Left ventricle myocardium inferior (tissue), 1 donor: ENCODE measurements at regions not wholly inside any gene's neighbourhood (a gene's known extent, or its start where the extent isn't known, plus 50 kb on each side); places are given as distances from the start of the nearest gene placed in this dataset.

ENCODE experiments used
- DNase-seq: peaks from one replicate; pipeline ENCODE4 v3.0.0-alpha.2; 2020
- H3K27ac ChIP-seq: fragments of 200-600 bp; replicated peaks from 2 replicates; pipeline ENCODE4 v1.8.0; 2021
- H3K27me3 ChIP-seq: fragments of 200-600 bp; 2 replicates; pipeline ENCODE4 v1.8.0; 2021; ENCODE audit warnings: low read depth
- H3K36me3 ChIP-seq: fragments of 200-600 bp; 2 replicates; pipeline ENCODE4 v1.8.0; 2021
- H3K4me1 ChIP-seq: fragments of 200-600 bp; 2 replicates; pipeline ENCODE4 v1.8.0; 2021
- H3K4me3 ChIP-seq: fragments of 200-600 bp; 2 replicates; pipeline ENCODE4 v1.8.0; 2021; ENCODE audit warnings: mild to moderate bottlenecking, moderate library complexity
- H3K9me3 ChIP-seq: fragments of 200-600 bp; replicated peaks from 2 replicates; pipeline ENCODE4 v1.8.0; 2021
- intact Hi-C: fragments of 100-400 bp; cut with micrococcal nuclease; formaldehyde crosslinking; loops from one replicate; pipeline ENCODE4 v1.11.0; 2022
- TF ChIP-seq, protein P1 (sequence below): fragments of 200-600 bp; IDR thresholded peaks from 2 replicates; pipeline ENCODE4 v1.8.0; 2021; ENCODE audit warnings: antibody characterized with exemption, mild to moderate bottlenecking, borderline replicate concordance
- donor health status: DM: no; HTN: yes; CAD: no; lungs with severe emphysema.

GRCh38 chr3:29207427-29207826, 73.4 kb upstream of the RBMS3 start:
- TF ChIP-seq, protein P1, sequence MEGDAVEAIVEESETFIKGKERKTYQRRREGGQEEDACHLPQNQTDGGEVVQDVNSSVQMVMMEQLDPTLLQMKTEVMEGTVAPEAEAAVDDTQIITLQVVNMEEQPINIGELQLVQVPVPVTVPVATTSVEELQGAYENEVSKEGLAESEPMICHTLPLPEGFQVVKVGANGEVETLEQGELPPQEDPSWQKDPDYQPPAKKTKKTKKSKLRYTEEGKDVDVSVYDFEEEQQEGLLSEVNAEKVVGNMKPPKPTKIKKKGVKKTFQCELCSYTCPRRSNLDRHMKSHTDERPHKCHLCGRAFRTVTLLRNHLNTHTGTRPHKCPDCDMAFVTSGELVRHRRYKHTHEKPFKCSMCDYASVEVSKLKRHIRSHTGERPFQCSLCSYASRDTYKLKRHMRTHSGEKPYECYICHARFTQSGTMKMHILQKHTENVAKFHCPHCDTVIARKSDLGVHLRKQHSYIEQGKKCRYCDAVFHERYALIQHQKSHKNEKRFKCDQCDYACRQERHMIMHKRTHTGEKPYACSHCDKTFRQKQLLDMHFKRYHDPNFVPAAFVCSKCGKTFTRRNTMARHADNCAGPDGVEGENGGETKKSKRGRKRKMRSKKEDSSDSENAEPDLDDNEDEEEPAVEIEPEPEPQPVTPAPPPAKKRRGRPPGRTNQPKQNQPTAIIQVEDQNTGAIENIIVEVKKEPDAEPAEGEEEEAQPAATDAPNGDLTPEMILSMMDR = no peak
- peaks cover 10% of the 10 kb centered on the region for H3K4me1 ChIP-seq
- intact Hi-C loops = no loop called here
- no peaks in the 10 kb centered on the region for H3K27me3 ChIP-seq
- no peak for DNase-seq
- H3K36me3 ChIP-seq = no peaks in the 10 kb centered on the region
- no peaks in the 10 kb centered on the region for H3K9me3 ChIP-seq
- no peak overlapping the region for H3K4me3 ChIP-seq
- no peak overlapping the region for H3K27ac ChIP-seq

- intact Hi-C loops = no loop called here
- Histone ChIP-seq H3K27ac (no peak overlapping the region), H3K36me3 (no peaks in the 10 kb centered on the region), H3K4me3 (no peak overlapping the region), H3K27me3 (no peaks in the 10 kb centered on the region), H3K9me3 (no peaks in the 10 kb centered on the region), H3K4me1 (peaks cover 10% of the 10 kb centered on the region)
- DNase-seq = no peak
- TF ChIP-seq, protein P1 = no peak
Measured at GRCh38 chr3:29212789-29213433, 68.0 kb upstream of the RBMS3 start.

DNA sequence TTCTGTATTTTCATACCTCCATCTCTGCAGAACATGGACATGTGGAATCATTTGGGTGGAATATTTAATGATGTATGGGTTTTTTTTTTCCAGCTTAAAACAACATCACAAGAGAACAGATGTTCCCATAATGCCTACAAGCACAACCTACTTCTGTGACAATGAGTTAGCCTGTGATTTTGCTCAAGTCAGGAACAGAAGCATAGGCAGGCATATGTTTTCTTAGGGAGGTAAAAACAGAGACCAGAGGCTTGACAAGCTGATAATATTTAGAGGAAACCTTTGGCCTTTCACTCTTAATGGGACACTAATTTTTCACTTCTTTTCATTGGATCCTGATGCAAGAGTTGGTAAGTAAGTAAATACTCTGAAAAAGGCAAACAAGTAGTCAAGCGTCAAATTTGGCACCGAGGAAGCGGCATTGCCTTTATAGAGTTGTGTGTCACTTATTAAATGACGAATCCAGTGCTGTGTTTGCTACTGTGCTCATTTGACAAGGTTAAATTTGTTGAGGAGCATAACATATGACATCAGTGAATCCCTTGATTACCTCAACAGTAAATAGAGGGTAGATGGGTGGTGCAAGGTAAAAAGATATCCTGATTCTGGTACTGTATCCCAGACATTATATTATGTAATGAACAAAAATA, 66.7 kb upstream of the RBMS3 start:
- no peak for DNase-seq
- no peaks in the 10 kb centered on the region for H3K27me3 ChIP-seq
- no peaks in the 10 kb centered on the region for H3K36me3 ChIP-seq
- H3K4me3 ChIP-seq = no peak overlapping the region
- H3K4me1 ChIP-seq = peaks cover 8% of the 10 kb centered on the region
- no peak overlapping the region for H3K27ac ChIP-seq
- TF ChIP-seq, protein P1 = no peak
- intact Hi-C loops = no loop called here
- no peaks in the 10 kb centered on the region for H3K9me3 ChIP-seq

DNA sequence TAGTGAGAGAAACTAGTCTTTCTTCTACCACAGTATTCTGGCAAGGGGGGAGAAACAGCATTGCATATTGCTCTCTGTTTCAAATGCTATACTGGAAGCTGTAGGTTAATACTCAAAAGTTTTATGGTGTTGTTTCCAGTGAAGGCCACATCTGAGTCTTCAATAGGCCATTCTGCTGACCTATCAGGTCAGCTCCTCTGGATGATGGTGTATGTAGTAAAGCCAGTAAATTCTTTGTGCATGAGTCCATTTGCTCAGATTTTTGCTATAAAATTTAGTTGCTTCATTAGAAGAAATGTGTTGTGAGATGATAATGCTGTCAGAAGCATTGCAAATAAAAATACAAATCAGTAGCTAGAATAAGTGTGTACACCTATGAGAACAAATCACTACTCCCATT, 64.9 kb upstream of the RBMS3 start:
- H3K4me1 ChIP-seq = no peaks in the 10 kb centered on the region
- intact Hi-C loops = no loop called here

DNA sequence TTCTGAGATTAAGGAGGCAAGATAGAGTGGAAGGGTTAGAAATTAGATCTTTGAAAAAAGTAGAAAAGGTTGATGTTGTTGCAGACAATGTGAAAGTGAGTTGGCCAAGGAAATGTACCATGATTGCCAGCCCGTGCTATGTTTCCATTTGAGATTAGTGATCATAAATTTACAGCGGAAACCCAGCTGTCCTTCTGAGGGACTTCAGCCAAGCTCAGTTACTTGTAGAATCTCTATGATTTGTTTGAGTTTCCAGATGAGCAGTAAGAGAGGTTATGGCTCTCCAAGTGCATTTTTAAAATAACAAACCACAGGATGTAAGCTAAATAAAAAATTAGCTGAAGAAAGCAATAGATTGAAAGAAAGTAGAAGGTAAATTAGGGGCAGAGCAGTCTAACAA, 54.2 kb upstream of the RBMS3 start:
- Histone ChIP-seq H3K4me1 (peaks cover 4% of the 10 kb centered on the region), H3K36me3 (no peaks in the 10 kb centered on the region), H3K4me3 (no peak overlapping the region), H3K27ac (no peak overlapping the region), H3K27me3 (no peaks in the 10 kb centered on the region), H3K9me3 (no peaks in the 10 kb centered on the region)
- no peak for DNase-seq
- intact Hi-C loops = no loop called here
- TF ChIP-seq, protein P1 = no peak

More for the DNA sequence above, 64.9 kb upstream of the RBMS3 start:
- H3K4me3 ChIP-seq = no peak overlapping the region
- TF ChIP-seq, protein P1 = no peak
- H3K9me3 ChIP-seq = no peaks in the 10 kb centered on the region
- no peak for DNase-seq
- H3K27me3 ChIP-seq = no peaks in the 10 kb centered on the region
- H3K36me3 ChIP-seq = no peaks in the 10 kb centered on the region
- H3K27ac ChIP-seq = no peak overlapping the region
